GM21825 (cell line): ENCODE measurements at regions not wholly inside any gene's neighbourhood (a gene's known extent, or its start where the extent isn't known, plus 50 kb on each side); places are given as distances from the start of the nearest gene placed in this dataset.

Experiments used
- ATAC-seq: cut with Tn5 transposase; IDR thresholded peaks from one replicate; pipeline ENCODE4 v1.9.1; 2021; ENCODE audit warnings: mild to moderate bottlenecking, moderate library complexity; ENCODE audit not compliant: unreplicated experiment

- no peak for ATAC-seq
Measured at GRCh38 chr3:181855825-181856224, 144.1 kb downstream of the SOX2 start.

GRCh38 chr3:181859518-181859917 lies 147.8 kb downstream of the SOX2 start:
- no peak for ATAC-seq

GRCh38 chr3:181860235-181860634 lies 148.5 kb downstream of the SOX2 start:
- ATAC-seq: no peak

GRCh38 chr3:181862502-181862901 lies 150.8 kb downstream of the SOX2 start:
- ATAC-seq: no peak

GRCh38 chr3:181868576-181869082 lies 156.9 kb downstream of the SOX2 start:
- no peak for ATAC-seq

DNA sequence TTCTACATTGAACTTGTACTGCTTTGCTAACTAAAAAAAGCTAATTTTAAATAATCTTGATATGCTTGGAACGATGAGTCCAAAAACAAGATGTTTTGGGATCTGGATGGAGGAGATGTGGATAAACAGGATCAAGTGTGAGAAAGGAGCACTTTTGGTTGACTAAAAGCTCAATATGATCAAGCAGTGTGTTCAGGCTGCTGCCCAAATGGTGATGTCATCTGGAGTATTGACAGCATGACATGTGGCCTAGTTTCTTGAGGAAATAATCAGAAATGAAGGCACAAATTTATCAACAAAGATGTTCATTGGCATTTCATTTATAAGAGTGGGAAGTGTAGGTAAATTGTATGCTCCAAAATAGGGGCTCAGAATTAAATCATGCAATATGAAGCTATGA lies 161.2 kb downstream of the SOX2 start:
- ATAC-seq: no peak

- ATAC-seq: no peak
Measured at GRCh38 chr3:181879926-181880325, 168.2 kb downstream of the SOX2 start.

- no peak for ATAC-seq
Measured at GRCh38 chr3:181880331-181880730, 168.6 kb downstream of the SOX2 start.

DNA sequence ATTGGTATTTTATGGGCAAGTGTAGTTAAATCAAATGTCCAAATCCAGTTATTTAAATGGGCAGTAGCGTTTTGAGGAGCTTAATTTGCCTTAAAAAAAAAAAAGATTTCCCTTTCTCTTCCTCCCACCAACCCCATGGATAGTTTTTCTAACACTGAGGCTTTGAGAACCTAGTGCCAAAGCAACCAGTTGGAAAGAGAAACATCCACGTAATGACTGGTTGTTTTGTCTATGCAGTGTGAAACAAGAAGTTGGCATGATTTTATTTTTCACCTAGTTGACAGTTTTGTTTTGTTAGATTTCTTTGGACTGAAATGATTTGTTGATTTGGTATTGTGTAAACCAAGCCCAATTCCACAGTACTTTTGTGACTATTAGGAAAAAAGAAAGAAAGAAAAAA lies 170.0 kb downstream of the SOX2 start:
- ATAC-seq: no peak

GRCh38 chr3:181885868-181886630 lies 174.3 kb downstream of the SOX2 start:
- ATAC-seq: no peak

GRCh38 chr3:181886676-181887075 lies 175.0 kb downstream of the SOX2 start:
- ATAC-seq: no peak

GRCh38 chr3:181887685-181888084 lies 176.0 kb downstream of the SOX2 start:
- no peak for ATAC-seq

DNA sequence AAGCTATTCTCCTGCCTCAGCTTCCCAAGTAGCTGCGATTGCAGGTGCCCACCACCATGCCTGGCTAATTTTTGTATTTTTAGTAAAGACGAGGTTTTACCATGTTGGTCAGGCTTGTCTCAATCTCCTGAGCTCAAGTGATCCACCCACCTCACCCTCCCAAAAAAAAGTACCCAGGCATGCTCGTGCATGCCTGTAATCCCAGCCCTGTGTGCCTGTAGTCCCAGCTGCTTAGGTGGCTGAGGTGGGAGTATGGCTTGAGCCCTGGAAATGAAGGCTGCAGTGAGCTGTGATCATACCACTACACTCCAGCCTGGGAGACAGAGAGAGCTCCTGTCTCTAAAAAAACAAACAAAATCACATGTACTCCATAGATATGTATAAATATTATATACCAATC lies 176.5 kb downstream of the SOX2 start:
- no peak for ATAC-seq

- no peak for ATAC-seq
Measured at GRCh38 chr3:181892848-181893247, 181.1 kb downstream of the SOX2 start.

- no peak for ATAC-seq
Measured at GRCh38 chr3:181896605-181897004, 184.9 kb downstream of the SOX2 start.

DNA sequence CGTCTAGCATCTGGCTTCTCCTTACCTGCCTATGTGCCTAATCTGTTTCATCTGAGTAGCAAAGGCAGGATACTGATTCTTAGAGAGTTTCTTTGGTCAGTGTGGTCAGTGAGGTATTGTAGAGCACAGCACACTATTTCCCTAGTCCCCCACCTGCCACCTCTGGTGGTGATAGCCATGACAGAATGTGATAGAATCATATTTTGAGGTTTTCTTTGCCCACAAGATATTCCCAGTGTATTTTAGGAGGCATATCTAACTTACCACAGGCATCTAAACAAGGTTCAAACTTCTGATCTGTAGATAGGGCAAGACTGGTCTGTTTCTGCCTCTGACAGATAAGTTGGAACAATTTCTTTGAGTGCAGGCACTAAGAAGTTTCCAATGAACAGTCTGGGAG lies 188.0 kb downstream of the SOX2 start:
- no peak for ATAC-seq

DNA sequence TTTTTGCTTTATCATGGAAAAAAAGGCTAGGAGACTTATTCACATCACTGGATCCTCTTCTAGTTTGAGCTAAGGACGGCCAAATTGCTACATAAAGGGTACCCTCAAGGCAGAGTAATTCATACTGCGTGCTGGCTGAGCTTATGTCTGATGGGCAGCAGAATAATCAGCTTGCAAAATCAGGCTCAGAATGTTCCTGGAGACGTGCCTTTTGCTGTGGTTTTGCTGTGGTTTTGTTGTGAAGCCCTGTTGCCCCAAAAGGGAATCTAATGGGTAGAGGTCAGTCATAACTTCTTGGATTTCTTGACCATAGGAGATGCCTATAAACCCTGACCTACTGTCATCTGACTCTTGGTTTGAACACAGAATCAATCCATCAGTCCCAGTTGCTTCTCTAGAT lies 189.9 kb downstream of the SOX2 start:
- ATAC-seq: no peak

- peak; percentile 59 for ATAC-seq
Measured at GRCh38 chr3:181906338-181906737, 194.6 kb downstream of the SOX2 start.

DNA sequence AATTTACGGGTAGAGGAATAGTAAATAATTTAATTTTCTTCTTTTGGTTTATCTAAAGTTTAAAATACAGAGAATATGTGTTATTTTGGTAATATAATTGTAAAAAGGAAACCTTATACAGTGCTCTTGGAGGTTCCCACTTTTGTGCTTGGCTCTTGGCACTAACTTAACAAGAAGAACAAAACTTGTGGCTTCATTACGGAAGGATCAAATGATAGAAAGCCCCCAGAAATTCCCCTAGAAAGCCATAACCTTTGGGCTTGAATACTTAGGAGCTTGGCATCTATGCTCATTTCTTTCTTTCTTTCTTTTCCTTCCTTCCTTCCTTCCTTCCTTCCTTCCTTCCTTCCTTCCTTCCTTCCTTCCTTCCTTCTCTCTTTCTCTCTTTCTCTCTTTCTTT lies 197.5 kb downstream of the SOX2 start:
- no peak for ATAC-seq

DNA sequence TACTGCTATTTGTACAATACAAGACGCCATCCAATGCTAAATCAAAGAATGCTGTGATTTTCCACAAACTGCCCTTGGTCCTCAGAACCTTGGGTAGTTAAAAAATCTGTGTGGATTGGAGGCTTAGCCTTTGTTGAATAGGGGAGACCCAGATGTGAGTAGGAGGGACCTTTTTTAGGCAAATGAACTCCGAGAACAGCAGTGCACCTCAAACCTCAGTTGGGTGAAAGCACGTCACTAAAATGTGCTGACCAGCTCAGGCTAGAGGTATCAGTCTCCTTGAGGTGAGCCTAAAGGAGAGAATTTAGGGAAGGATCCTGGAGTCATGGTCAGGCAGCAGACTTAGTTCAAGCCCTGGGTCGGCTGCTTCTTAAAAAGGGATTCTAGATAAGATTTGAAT lies 200.7 kb downstream of the SOX2 start:
- ATAC-seq: no peak

DNA sequence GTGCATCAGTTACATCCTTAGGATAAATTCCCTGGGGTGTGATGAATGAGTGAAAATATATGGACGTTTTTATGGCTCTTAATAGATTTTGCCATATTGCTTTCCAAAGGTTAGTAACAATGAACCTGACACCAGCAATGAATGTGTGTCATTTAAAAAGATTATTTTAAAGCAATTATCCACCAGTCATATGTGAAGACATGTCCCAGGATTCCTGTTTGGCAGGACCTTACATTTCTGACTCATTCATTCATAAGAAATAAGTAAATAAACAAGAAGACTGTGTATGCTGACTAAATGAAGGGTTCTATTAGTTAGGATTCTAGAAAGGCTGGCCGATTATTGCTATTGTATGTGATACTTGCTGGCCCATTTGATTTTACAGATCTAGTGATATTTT lies 201.5 kb downstream of the SOX2 start:
- ATAC-seq: no peak

DNA sequence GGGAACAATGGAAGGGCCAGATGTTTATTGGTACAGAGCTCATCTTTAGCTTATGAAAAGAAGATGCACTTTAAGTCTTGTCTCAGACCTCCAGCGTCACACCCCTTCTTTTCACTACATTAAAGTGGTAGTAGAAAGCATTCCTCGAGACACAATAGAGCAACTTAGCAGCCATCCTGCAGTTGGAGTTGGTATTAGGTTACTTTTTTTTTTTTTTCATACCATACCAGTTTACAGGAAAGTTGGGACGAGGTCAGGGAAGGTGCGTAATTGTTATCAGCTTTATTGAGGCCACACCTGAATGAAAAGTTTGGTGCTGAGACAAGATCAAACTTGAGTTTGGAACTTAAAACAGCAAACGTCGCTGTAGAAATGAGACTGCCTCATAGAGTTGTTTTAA lies 203.8 kb downstream of the SOX2 start:
- ATAC-seq: no peak

DNA sequence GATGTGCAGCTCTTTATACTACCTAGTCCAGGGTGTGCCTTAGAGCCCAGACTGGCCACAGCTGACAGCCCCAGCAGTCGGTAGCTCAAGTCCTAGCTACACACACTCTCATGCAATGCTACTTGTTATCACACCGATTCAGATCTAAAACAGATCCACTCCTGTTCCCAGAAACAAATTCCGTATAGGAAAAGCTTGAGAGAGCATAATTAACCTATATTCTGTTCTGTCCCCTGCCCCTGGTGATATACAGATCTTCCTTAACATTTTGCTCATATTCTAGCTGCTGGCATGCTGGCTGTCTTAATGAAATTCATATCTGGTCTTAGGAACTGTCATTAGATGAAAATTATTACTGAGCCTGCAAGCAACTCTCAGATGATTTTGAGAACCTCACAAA lies 204.3 kb downstream of the SOX2 start:
- no peak for ATAC-seq
